GM18517 (cell line): ENCODE measurements at regions not wholly inside any gene's neighbourhood (a gene's known extent, or its start where the extent isn't known, plus 50 kb on each side); places are given as distances from the start of the nearest gene placed in this dataset.

ENCODE experiments used
- ATAC-seq: cut with Tn5 transposase; IDR thresholded peaks from one replicate; pipeline ENCODE4 v1.9.1; 2021; ENCODE audit warnings: mild to moderate bottlenecking, moderate library complexity; ENCODE audit not compliant: unreplicated experiment

GRCh38 chr10:28481968-28482367 lies 51.0 kb upstream of the WAC start:
- no peak for ATAC-seq
